Cardiac fibroblast (primary cell): ENCODE measurements at regions not wholly inside any gene's neighbourhood (a gene's known extent, or its start where the extent isn't known, plus 50 kb on each side); places are given as distances from the start of the nearest gene placed in this dataset.

Experiments
- DNase-seq, 2 donors: peaks; one replicate each; pipeline versions ENCODE4 v3.0.0 to v3.0.0-alpha.2; 2010; ENCODE audit warnings: low read depth in 2 of 2
- H3K4me3 ChIP-seq, 2 donors: replicated peaks in 1 of 2; 1 replicate in 1 of 2; 2 replicates in 1 of 2; pipeline ENCODE4 v1.5.1; 2011; ENCODE audit warnings: low read depth in 2 of 2, low read length in 2 of 2, mild to moderate bottlenecking in 2 of 2, moderate library complexity in 1 of 2
- CTCF ChIP-seq: IDR thresholded peaks from one replicate; pipeline ENCODE4 v1.5.1; 2011; ENCODE audit warnings: low read depth, mild to moderate bottlenecking, low read length, inconsistent platforms

- no peak for DNase-seq
- TF ChIP-seq CTCF = no peak
Measured at GRCh38 chr4:130545171-130545570, 1449.2 kb downstream of the C4orf33 start.

GRCh38 chr4:130545596-130545995 is 1449.6 kb downstream of the C4orf33 start:
- peak; percentile 29 to 41 for DNase-seq
- no peak overlapping the region for H3K4me3 ChIP-seq
- no peak for TF ChIP-seq CTCF

More at GRCh38 chr4:130545171-130545570, 1449.2 kb downstream of the C4orf33 start:
- no peak overlapping the region for H3K4me3 ChIP-seq

GRCh38 chr4:130559268-130559667 is 1463.3 kb downstream of the C4orf33 start:
- TF ChIP-seq CTCF = no peak
- no peak for DNase-seq
- H3K4me3 ChIP-seq = no peak overlapping the region

GRCh38 chr4:130563185-130563888 is 1467.4 kb downstream of the C4orf33 start:
- peak overlapping the region; percentile 22 to 38 for H3K4me3 ChIP-seq
- TF ChIP-seq CTCF = peak; percentile 62
- DNase-seq = peak; percentile 67 to 89

- TF ChIP-seq CTCF = no peak
- H3K4me3 ChIP-seq = peak overlapping the region; percentile 22 to 38
- DNase-seq = no peak
Measured at GRCh38 chr4:130563889-130564418, 1468.0 kb downstream of the C4orf33 start.

- DNase-seq = no peak
Measured at GRCh38 chr4:130568746-130569145, 1472.8 kb downstream of the C4orf33 start.

More at GRCh38 chr4:130568746-130569145, 1472.8 kb downstream of the C4orf33 start:
- TF ChIP-seq CTCF = no peak
- no peak overlapping the region for H3K4me3 ChIP-seq
